BLaER1 (cell line): ENCODE measurements at regions not wholly inside any gene's neighbourhood (a gene's known extent, or its start where the extent isn't known, plus 50 kb on each side); places are given as distances from the start of the nearest gene placed in this dataset.

ENCODE experiments used
- H3K27ac ChIP-seq: shearing (Covaris generic); formaldehyde crosslinking; 2 replicates; pipeline ENCODE4 v1.8.1; 2022
- H3K27me3 ChIP-seq: shearing (Covaris generic); formaldehyde crosslinking; 2 replicates; pipeline ENCODE4 v1.8.1; 2022
- H3K36me3 ChIP-seq: shearing (Covaris generic); formaldehyde crosslinking; 2 replicates; pipeline ENCODE4 v1.8.1; 2022
- H3K4me1 ChIP-seq: shearing (Covaris generic); formaldehyde crosslinking; 2 replicates; pipeline ENCODE4 v1.8.1; 2022
- H3K4me2 ChIP-seq: shearing (Covaris generic); formaldehyde crosslinking; 2 replicates; pipeline ENCODE4 v1.8.1; 2022
- H3K4me3 ChIP-seq: shearing (Covaris generic); formaldehyde crosslinking; 2 replicates; pipeline ENCODE4 v1.8.1; 2022
- H3K9ac ChIP-seq: shearing (Covaris generic); formaldehyde crosslinking; 2 replicates; pipeline ENCODE4 v1.8.1; 2022
- H3K9me3 ChIP-seq: shearing (Covaris generic); formaldehyde crosslinking; 2 replicates; pipeline ENCODE4 v1.8.1; 2022
- H4K20me1 ChIP-seq: shearing (Covaris generic); formaldehyde crosslinking; 2 replicates; pipeline ENCODE4 v1.8.1; 2022
- Cebpa-rat ChIP-seq: shearing (Covaris generic); IDR thresholded peaks from 2 replicates; pipeline ENCODE4 v1.8.1; 2022

- no peak overlapping the region for H3K4me3 ChIP-seq
- H3K36me3 ChIP-seq, result no peaks in the 10 kb centered on the region
- peaks cover 90% of the 10 kb centered on the region for H3K4me1 ChIP-seq
- no peak for TF ChIP-seq Cebpa-rat
- no peaks in the 10 kb centered on the region for H3K9me3 ChIP-seq
- H3K4me2 ChIP-seq, result peak overlapping the region; percentile 51
- no peak overlapping the region for H3K27ac ChIP-seq
- H4K20me1 ChIP-seq, result 0 out of 2 replicates have a peak, but pooled peaks cover 4% of the 10 kb centered on the region
- peaks cover 20% of the 10 kb centered on the region; the same call in 1 of the 2 replicates for H3K27me3 ChIP-seq
- no peak overlapping the region for H3K9ac ChIP-seq
Measured at GRCh38 chr4:3654036-3654807, 112.0 kb upstream of the ADRA2C start.

- no peak for TF ChIP-seq Cebpa-rat
- Histone ChIP-seq H3K4me1 (peaks cover 74% of the 10 kb centered on the region), H3K27me3 (peaks cover 10% of the 10 kb centered on the region; the same call in 1 of the 2 replicates), H3K9me3 (no peaks in the 10 kb centered on the region), H3K4me2 (peak overlapping the region; percentile 79), H3K9ac (no peak overlapping the region), H3K27ac (no peak overlapping the region), H3K4me3 (no peak overlapping the region), H4K20me1 (no peaks in the 10 kb centered on the region), H3K36me3 (no peaks in the 10 kb centered on the region)
Measured at GRCh38 chr4:3652586-3652985, 113.6 kb upstream of the ADRA2C start.

GRCh38 chr4:3651267-3651845, 114.8 kb upstream of the ADRA2C start:
- Histone ChIP-seq H3K27ac (no peak overlapping the region), H3K4me1 (peaks cover 64% of the 10 kb centered on the region), H3K36me3 (no peaks in the 10 kb centered on the region)

GRCh38 chr4:3649491-3649890, 116.7 kb upstream of the ADRA2C start:
- Histone ChIP-seq H3K4me1 (peaks cover 66% of the 10 kb centered on the region), H3K27ac (no peak overlapping the region), H3K27me3 (no peaks in the 10 kb centered on the region)

More at GRCh38 chr4:3651267-3651845, 114.8 kb upstream of the ADRA2C start:
- Histone ChIP-seq H3K9me3 (no peaks in the 10 kb centered on the region), H3K9ac (no peak overlapping the region), H3K4me3 (no peak overlapping the region), H4K20me1 (no peaks in the 10 kb centered on the region), H3K27me3 (peaks cover 2% of the 10 kb centered on the region; the same call in 1 of the 2 replicates), H3K4me2 (peak overlapping the region; percentile 79)
- TF ChIP-seq Cebpa-rat, result no peak

GRCh38 chr4:3648731-3649130, 116.5 kb upstream of the LRPAP1 start:
- Histone ChIP-seq H3K27me3 (no peaks in the 10 kb centered on the region), H4K20me1 (no peaks in the 10 kb centered on the region), H3K36me3 (no peaks in the 10 kb centered on the region), H3K9me3 (no peaks in the 10 kb centered on the region), H3K4me3 (no peak overlapping the region), H3K9ac (no peak overlapping the region), H3K27ac (no peak overlapping the region), H3K4me2 (no peak overlapping the region), H3K4me1 (peaks cover 68% of the 10 kb centered on the region)
- no peak for TF ChIP-seq Cebpa-rat

More at GRCh38 chr4:3649491-3649890, 116.7 kb upstream of the ADRA2C start:
- Histone ChIP-seq H3K4me2 (no peak overlapping the region), H3K36me3 (no peaks in the 10 kb centered on the region), H3K9me3 (no peaks in the 10 kb centered on the region), H4K20me1 (no peaks in the 10 kb centered on the region), H3K9ac (no peak overlapping the region), H3K4me3 (no peak overlapping the region)
- no peak for TF ChIP-seq Cebpa-rat

GRCh38 chr4:3648195-3648594, 116.0 kb upstream of the LRPAP1 start:
- H3K27me3 ChIP-seq, result no peaks in the 10 kb centered on the region
- H3K4me1 ChIP-seq, result peaks cover 68% of the 10 kb centered on the region
- H3K9me3 ChIP-seq, result no peaks in the 10 kb centered on the region
- H3K4me2 ChIP-seq, result no peak overlapping the region
- H3K9ac ChIP-seq, result no peak overlapping the region
- H4K20me1 ChIP-seq, result no peaks in the 10 kb centered on the region
- no peak overlapping the region for H3K27ac ChIP-seq
- no peaks in the 10 kb centered on the region for H3K36me3 ChIP-seq
- TF ChIP-seq Cebpa-rat, result no peak
- H3K4me3 ChIP-seq, result no peak overlapping the region

GRCh38 chr4:3647421-3647820, 115.2 kb upstream of the LRPAP1 start:
- Histone ChIP-seq H3K4me1 (peaks cover 68% of the 10 kb centered on the region), H3K4me3 (no peak overlapping the region), H3K4me2 (no peak overlapping the region), H3K27me3 (no peaks in the 10 kb centered on the region), H3K27ac (no peak overlapping the region), H3K9ac (no peak overlapping the region), H3K9me3 (no peaks in the 10 kb centered on the region), H3K36me3 (no peaks in the 10 kb centered on the region), H4K20me1 (no peaks in the 10 kb centered on the region)
- TF ChIP-seq Cebpa-rat, result no peak

GRCh38 chr4:3645711-3646679, 113.8 kb upstream of the LRPAP1 start:
- Histone ChIP-seq H3K4me2 (peak overlapping the region; percentile 72), H3K4me1 (peaks cover 68% of the 10 kb centered on the region), H3K36me3 (no peaks in the 10 kb centered on the region), H3K27ac (peak overlapping the region; percentile 24; the same call in 1 of the 2 replicates), H4K20me1 (no peaks in the 10 kb centered on the region), H3K4me3 (no peak overlapping the region), H3K9ac (no peak overlapping the region), H3K9me3 (no peaks in the 10 kb centered on the region), H3K27me3 (no peaks in the 10 kb centered on the region)
- no peak for TF ChIP-seq Cebpa-rat

- no peaks in the 10 kb centered on the region for H3K27me3 ChIP-seq
- H3K9ac ChIP-seq, result no peak overlapping the region
- H3K27ac ChIP-seq, result peak overlapping the region; percentile 24; the same call in 1 of the 2 replicates
- H3K4me2 ChIP-seq, result peak overlapping the region; percentile 72
- TF ChIP-seq Cebpa-rat, result no peak
- H4K20me1 ChIP-seq, result no peaks in the 10 kb centered on the region
- no peak overlapping the region for H3K4me3 ChIP-seq
- no peaks in the 10 kb centered on the region for H3K36me3 ChIP-seq
- no peaks in the 10 kb centered on the region for H3K9me3 ChIP-seq
- peaks cover 68% of the 10 kb centered on the region for H3K4me1 ChIP-seq
Measured at GRCh38 chr4:3644849-3645627, 112.8 kb upstream of the LRPAP1 start.
